OCI-LY1 (cell line): ENCODE measurements at regions not wholly inside any gene's neighbourhood (a gene's known extent, or its start where the extent isn't known, plus 50 kb on each side); places are given as distances from the start of the nearest gene placed in this dataset.

Experiments used
- H2AFZ ChIP-seq: fragments of 200-600 bp; sonication (generic), shearing (Covaris generic); 2 replicates; pipeline ENCODE4 v1.6.0; 2014; ENCODE audit warnings: antibody characterized with exemption, mild to moderate bottlenecking, low read length
- H3F3A ChIP-seq: fragments of 200-600 bp; sonication (generic), shearing (Covaris generic); 2 replicates; pipeline ENCODE4 v1.6.0; 2014; ENCODE audit warnings: mild to moderate bottlenecking, antibody characterized with exemption, low read length, moderate library complexity; ENCODE audit not compliant: insufficient read depth
- H3K27ac ChIP-seq: fragments of 200-600 bp; sonication (generic); 2 replicates; pipeline ENCODE4 v1.5.1; 2014; ENCODE audit warnings: low read length, mixed run types, mild to moderate bottlenecking, low read depth; ENCODE audit not compliant: poor library complexity, severe bottlenecking
- H3K27me3 ChIP-seq: fragments of 200-600 bp; sonication (generic); 2 replicates; pipeline ENCODE4 v1.6.0; 2014; ENCODE audit warnings: antibody characterized with exemption, mild to moderate bottlenecking, low read length, moderate library complexity; ENCODE audit not compliant: insufficient read depth
- H3K36me3 ChIP-seq: fragments of 200-600 bp; sonication (generic); 2 replicates; pipeline ENCODE4 v1.6.1; 2014; ENCODE audit warnings: mild to moderate bottlenecking, antibody characterized with exemption, low read length, moderate library complexity, mixed read lengths; ENCODE audit not compliant: insufficient read depth
- H3K4me1 ChIP-seq: fragments of 200-600 bp; sonication (generic); 2 replicates; pipeline ENCODE4 v1.5.1; 2014; ENCODE audit warnings: mild to moderate bottlenecking, low read length, moderate library complexity; ENCODE audit not compliant: insufficient read depth, severe bottlenecking
- H3K4me2 ChIP-seq: fragments of 200-600 bp; sonication (generic), shearing (Covaris generic); 2 replicates; pipeline ENCODE4 v1.6.1; 2014; ENCODE audit warnings: low read length
- H3K4me3 ChIP-seq: fragments of 200-600 bp; sonication (generic); 2 replicates; pipeline ENCODE4 v1.5.1; 2014; ENCODE audit warnings: low read length, low read depth, mild to moderate bottlenecking, mixed read lengths; ENCODE audit not compliant: poor library complexity, severe bottlenecking
- H3K79me2 ChIP-seq: fragments of 200-600 bp; shearing (Covaris generic); 2 replicates; pipeline ENCODE4 v1.6.1; 2016; ENCODE audit warnings: mixed run types, low read length, mixed read lengths; ENCODE audit not compliant: insufficient read depth
- H3K9ac ChIP-seq: fragments of 200-600 bp; sonication (generic), shearing (Covaris generic); 2 replicates; pipeline ENCODE4 v1.6.1; 2014; ENCODE audit warnings: mild to moderate bottlenecking, low read length, mixed read lengths
- H3K9me2 ChIP-seq: fragments of 200-600 bp; sonication (generic), shearing (Covaris generic); 2 replicates; pipeline ENCODE4 v1.6.1; 2014; ENCODE audit warnings: low read depth, mild to moderate bottlenecking, low read length, mixed read lengths
- H3K9me3 ChIP-seq: fragments of 200-600 bp; shearing (Covaris generic); 2 replicates; pipeline ENCODE4 v1.6.1; 2014; ENCODE audit warnings: low read length, mixed read lengths
- H4K20me1 ChIP-seq: fragments of 200-600 bp; sonication (generic), shearing (Covaris generic); 2 replicates; pipeline ENCODE4 v1.6.0; 2016; ENCODE audit warnings: mild to moderate bottlenecking, low read length; ENCODE audit not compliant: insufficient read depth
- CTCF ChIP-seq: fragments of 200-600 bp; sonication (generic), shearing (Covaris generic); IDR thresholded peaks from 2 replicates; pipeline ENCODE4 v1.5.1; 2017; ENCODE audit warnings: mild to moderate bottlenecking, antibody characterized with exemption, low read length, moderate library complexity, mixed read lengths
- EZH2 ChIP-seq: fragments of 200-600 bp; sonication (generic), shearing (Covaris generic); IDR thresholded peaks from 2 replicates; pipeline ENCODE4 v1.8.0; 2017; ENCODE audit warnings: borderline replicate concordance, mixed run types, mild to moderate bottlenecking, antibody characterized with exemption, low read length, moderate library complexity, mixed read lengths

GRCh38 chr2:7681881-7682461, 764.8 kb downstream of the RNF144A start:
- no peaks in the 10 kb centered on the region for H3K9me2 ChIP-seq
- H3K4me1 ChIP-seq = peaks cover 9% of the 10 kb centered on the region
- no peaks in the 10 kb centered on the region for H3F3A ChIP-seq
- no peaks in the 10 kb centered on the region for H4K20me1 ChIP-seq
- TF ChIP-seq EZH2 = no peak
- TF ChIP-seq CTCF = no peak
- no peaks in the 10 kb centered on the region for H3K9me3 ChIP-seq
- H3K79me2 ChIP-seq = no peaks in the 10 kb centered on the region
- H3K9ac ChIP-seq = no peak overlapping the region
- no peaks in the 10 kb centered on the region for H3K36me3 ChIP-seq
- H2AFZ ChIP-seq = no peak overlapping the region
- H3K4me2 ChIP-seq = no peak overlapping the region
- H3K27me3 ChIP-seq = no peaks in the 10 kb centered on the region
- H3K27ac ChIP-seq = no peak overlapping the region
- H3K4me3 ChIP-seq = no peak overlapping the region

GRCh38 chr2:7683196-7683595, 766.0 kb downstream of the RNF144A start:
- Histone ChIP-seq H3K4me1 (peaks cover 9% of the 10 kb centered on the region), H4K20me1 (no peaks in the 10 kb centered on the region), H3K9me2 (no peaks in the 10 kb centered on the region)

GRCh38 chr2:7683708-7684107, 766.5 kb downstream of the RNF144A start:
- H3K79me2 ChIP-seq = no peaks in the 10 kb centered on the region
- H3K4me1 ChIP-seq = peaks cover 9% of the 10 kb centered on the region
- H3K9ac ChIP-seq = no peak overlapping the region
- no peak overlapping the region for H3K27ac ChIP-seq
- no peaks in the 10 kb centered on the region for H3K9me3 ChIP-seq
- no peaks in the 10 kb centered on the region for H3K36me3 ChIP-seq
- no peak overlapping the region for H2AFZ ChIP-seq
- no peak overlapping the region for H3K4me3 ChIP-seq
- no peaks in the 10 kb centered on the region for H3K27me3 ChIP-seq
- no peaks in the 10 kb centered on the region for H4K20me1 ChIP-seq
- no peak for TF ChIP-seq CTCF
- TF ChIP-seq EZH2 = no peak
- no peaks in the 10 kb centered on the region for H3F3A ChIP-seq
- no peaks in the 10 kb centered on the region for H3K9me2 ChIP-seq
- H3K4me2 ChIP-seq = no peak overlapping the region

More at GRCh38 chr2:7683196-7683595, 766.0 kb downstream of the RNF144A start:
- Histone ChIP-seq H3K4me3 (no peak overlapping the region), H3K79me2 (no peaks in the 10 kb centered on the region), H3K27me3 (no peaks in the 10 kb centered on the region), H3K9ac (no peak overlapping the region), H3F3A (no peaks in the 10 kb centered on the region), H3K36me3 (no peaks in the 10 kb centered on the region), H3K9me3 (no peaks in the 10 kb centered on the region), H3K27ac (no peak overlapping the region), H3K4me2 (no peak overlapping the region), H2AFZ (no peak overlapping the region)
- TF ChIP-seq CTCF = no peak
- TF ChIP-seq EZH2 = no peak
